Neural cell (in vitro differentiated cells): ENCODE measurements at regions not wholly inside any gene's neighbourhood (a gene's known extent, or its start where the extent isn't known, plus 50 kb on each side); places are given as distances from the start of the nearest gene placed in this dataset.

ENCODE experiments used
- H2AFZ ChIP-seq: fragments of 200-600, 300-800 bp; sonication (generic), shearing (Covaris generic); 2 replicates; pipeline ENCODE4 v1.6.0; 2014; ENCODE audit warnings: low read depth, mild to moderate bottlenecking, antibody characterized with exemption, low read length, moderate library complexity
- H3F3A ChIP-seq: fragments of 200-600 bp; shearing (Covaris generic); 2 replicates; pipeline ENCODE4 v1.6.1; 2016; ENCODE audit warnings: mild to moderate bottlenecking, moderate library complexity, mixed read lengths, antibody characterized with exemption, low read length; ENCODE audit not compliant: insufficient read depth, poor library complexity, severe bottlenecking
- H3K27ac ChIP-seq: fragments of 200-600, 300-800 bp; sonication (generic), shearing (Covaris generic); 2 replicates; pipeline ENCODE4 v1.5.1; 2014; ENCODE audit warnings: mild to moderate bottlenecking, low read length, moderate library complexity
- H3K27me3 ChIP-seq: fragments of 300-800, 200-600 bp; sonication (generic), shearing (Covaris generic); 2 replicates; pipeline ENCODE4 v1.6.0; 2014; ENCODE audit warnings: mild to moderate bottlenecking, low read depth, low read length, moderate library complexity; ENCODE audit not compliant: insufficient read depth
- H3K36me3 ChIP-seq: fragments of 300-800, 200-600 bp; sonication (generic), shearing (Covaris generic); 2 replicates; pipeline ENCODE4 v1.5.1; 2014; ENCODE audit warnings: mild to moderate bottlenecking, antibody characterized with exemption, low read length, moderate library complexity; ENCODE audit not compliant: insufficient read depth
- H3K4me2 ChIP-seq: fragments of 300-800, 200-600 bp; sonication (generic), shearing (Covaris generic); 2 replicates; pipeline ENCODE4 v1.6.0; 2014; ENCODE audit warnings: mild to moderate bottlenecking, low read length
- H3K4me3 ChIP-seq: fragments of 300-800, 200-600 bp; sonication (generic), shearing (Covaris generic); 2 replicates; pipeline ENCODE4 v1.5.1; 2014; ENCODE audit warnings: mild to moderate bottlenecking, low read length, moderate library complexity
- H3K79me2 ChIP-seq: fragments of 200-600 bp; shearing (Covaris generic); replicated peaks from 2 replicates; pipeline ENCODE4 v1.6.0; 2014; ENCODE audit warnings: mild to moderate bottlenecking, low read length, moderate library complexity; ENCODE audit not compliant: insufficient read depth
- H3K9ac ChIP-seq: fragments of 300-800, 200-600 bp; sonication (generic), shearing (Covaris generic); 2 replicates; pipeline ENCODE4 v1.6.1; 2016; ENCODE audit warnings: mild to moderate bottlenecking, low read length, mixed read lengths
- H3K9me2 ChIP-seq: fragments of 200-600 bp; shearing (Covaris generic); 2 replicates; pipeline ENCODE4 v1.6.1; 2016; ENCODE audit warnings: mild to moderate bottlenecking, low read length, mixed read lengths; ENCODE audit not compliant: insufficient read depth
- H3K9me3 ChIP-seq: fragments of 200-600, 300-800 bp; sonication (generic), shearing (Covaris generic); 2 replicates; pipeline ENCODE4 v1.6.1; 2016; ENCODE audit warnings: mild to moderate bottlenecking, mixed run types, low read length, moderate library complexity, mixed read lengths
- H4K20me1 ChIP-seq: fragments of 200-600 bp; shearing (Covaris generic); 2 replicates; pipeline ENCODE4 v1.6.1; 2016; ENCODE audit warnings: mild to moderate bottlenecking, mixed run types; ENCODE audit not compliant: insufficient read depth
- EP300 ChIP-seq: fragments of 450-650 bp; conservative IDR thresholded peaks from 2 replicates; pipeline ENCODE4 v1.6.1; 2014; ENCODE audit warnings: antibody characterized with exemption, mild to moderate bottlenecking, moderate library complexity; ENCODE audit not compliant: poor library complexity, severe bottlenecking
- EZH2 ChIP-seq: fragments of 200-600, 300-800 bp; shearing (Covaris generic), sonication (generic); IDR thresholded peaks from 2 replicates; pipeline ENCODE4 v1.6.1; 2014; ENCODE audit warnings: antibody characterized with exemption, low read length, borderline replicate concordance, mild to moderate bottlenecking; ENCODE audit not compliant: insufficient read depth, poor library complexity, severe bottlenecking
- MXI1 ChIP-seq: fragments of 450-650 bp; conservative IDR thresholded peaks from 2 replicates; pipeline ENCODE4 v1.6.1; 2014; ENCODE audit warnings: antibody characterized with exemption, mild to moderate bottlenecking; ENCODE audit not compliant: poor library complexity, severe bottlenecking
- POLR2AphosphoS5 ChIP-seq: IDR thresholded peaks from 2 replicates; pipeline ENCODE4 v1.6.1; 2012
- RAD21 ChIP-seq: fragments of 450-650 bp; conservative IDR thresholded peaks from 2 replicates; pipeline ENCODE4 v1.6.1; 2014; ENCODE audit warnings: antibody characterized with exemption, mild to moderate bottlenecking, moderate library complexity
- SMC3 ChIP-seq: fragments of 450-650 bp; conservative IDR thresholded peaks from 2 replicates; pipeline ENCODE4 v1.6.1; 2014; ENCODE audit warnings: antibody characterized with exemption, mild to moderate bottlenecking, moderate library complexity; ENCODE audit not compliant: poor library complexity
- TAF1 ChIP-seq: IDR thresholded peaks from 2 replicates; pipeline ENCODE4 v1.6.1; 2012; ENCODE audit warnings: low read depth
- TF ChIP-seq, protein P1 (sequence below): fragments of 450-650 bp; IDR thresholded peaks from 2 replicates; pipeline ENCODE4 v1.5.1; 2014; ENCODE audit warnings: antibody characterized with exemption, mild to moderate bottlenecking, moderate library complexity; ENCODE audit not compliant: poor library complexity, severe bottlenecking
- TF ChIP-seq, protein P2 (sequence below): IDR thresholded peaks from 2 replicates; pipeline ENCODE4 v1.6.1; 2012; ENCODE audit warnings: borderline replicate concordance

DNA sequence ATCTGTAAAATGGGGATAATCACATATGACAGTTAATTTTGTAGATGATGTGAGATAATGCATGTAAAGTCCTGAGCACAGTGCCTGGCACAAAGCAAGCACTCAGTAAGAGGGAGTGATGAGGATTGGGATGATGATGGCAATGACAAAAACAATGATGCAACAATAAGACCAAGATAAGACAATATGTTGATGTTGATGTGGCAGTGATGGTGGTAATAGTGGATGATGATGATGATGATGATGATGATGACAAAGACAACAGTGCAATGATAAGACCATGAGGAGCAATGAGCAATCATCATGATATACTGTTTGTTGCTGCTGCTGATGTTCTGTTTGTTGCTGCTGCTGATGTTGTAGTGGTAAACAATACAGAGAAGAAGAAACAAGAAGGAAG, 344.1 kb downstream of the NPIPA8 start:
- no peaks in the 10 kb centered on the region for H3F3A ChIP-seq
- H3K9me2 ChIP-seq, result no peaks in the 10 kb centered on the region
- H3K9me3 ChIP-seq, result no peaks in the 10 kb centered on the region
- no peak overlapping the region for H3K4me2 ChIP-seq
- no peaks in the 10 kb centered on the region for H3K36me3 ChIP-seq
- no peak overlapping the region for H3K4me3 ChIP-seq
- no peak overlapping the region for H3K27ac ChIP-seq
- H2AFZ ChIP-seq, result no peak overlapping the region
- no peaks in the 10 kb centered on the region for H3K27me3 ChIP-seq
- TF ChIP-seq MXI1 (no peak), SMC3 (no peak), POLR2AphosphoS5 (no peak), TAF1 (no peak), EP300 (no peak), RAD21 (no peak), EZH2 (no peak)
- TF ChIP-seq, protein P1, sequence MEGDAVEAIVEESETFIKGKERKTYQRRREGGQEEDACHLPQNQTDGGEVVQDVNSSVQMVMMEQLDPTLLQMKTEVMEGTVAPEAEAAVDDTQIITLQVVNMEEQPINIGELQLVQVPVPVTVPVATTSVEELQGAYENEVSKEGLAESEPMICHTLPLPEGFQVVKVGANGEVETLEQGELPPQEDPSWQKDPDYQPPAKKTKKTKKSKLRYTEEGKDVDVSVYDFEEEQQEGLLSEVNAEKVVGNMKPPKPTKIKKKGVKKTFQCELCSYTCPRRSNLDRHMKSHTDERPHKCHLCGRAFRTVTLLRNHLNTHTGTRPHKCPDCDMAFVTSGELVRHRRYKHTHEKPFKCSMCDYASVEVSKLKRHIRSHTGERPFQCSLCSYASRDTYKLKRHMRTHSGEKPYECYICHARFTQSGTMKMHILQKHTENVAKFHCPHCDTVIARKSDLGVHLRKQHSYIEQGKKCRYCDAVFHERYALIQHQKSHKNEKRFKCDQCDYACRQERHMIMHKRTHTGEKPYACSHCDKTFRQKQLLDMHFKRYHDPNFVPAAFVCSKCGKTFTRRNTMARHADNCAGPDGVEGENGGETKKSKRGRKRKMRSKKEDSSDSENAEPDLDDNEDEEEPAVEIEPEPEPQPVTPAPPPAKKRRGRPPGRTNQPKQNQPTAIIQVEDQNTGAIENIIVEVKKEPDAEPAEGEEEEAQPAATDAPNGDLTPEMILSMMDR, result no peak
- TF ChIP-seq, protein P2, sequence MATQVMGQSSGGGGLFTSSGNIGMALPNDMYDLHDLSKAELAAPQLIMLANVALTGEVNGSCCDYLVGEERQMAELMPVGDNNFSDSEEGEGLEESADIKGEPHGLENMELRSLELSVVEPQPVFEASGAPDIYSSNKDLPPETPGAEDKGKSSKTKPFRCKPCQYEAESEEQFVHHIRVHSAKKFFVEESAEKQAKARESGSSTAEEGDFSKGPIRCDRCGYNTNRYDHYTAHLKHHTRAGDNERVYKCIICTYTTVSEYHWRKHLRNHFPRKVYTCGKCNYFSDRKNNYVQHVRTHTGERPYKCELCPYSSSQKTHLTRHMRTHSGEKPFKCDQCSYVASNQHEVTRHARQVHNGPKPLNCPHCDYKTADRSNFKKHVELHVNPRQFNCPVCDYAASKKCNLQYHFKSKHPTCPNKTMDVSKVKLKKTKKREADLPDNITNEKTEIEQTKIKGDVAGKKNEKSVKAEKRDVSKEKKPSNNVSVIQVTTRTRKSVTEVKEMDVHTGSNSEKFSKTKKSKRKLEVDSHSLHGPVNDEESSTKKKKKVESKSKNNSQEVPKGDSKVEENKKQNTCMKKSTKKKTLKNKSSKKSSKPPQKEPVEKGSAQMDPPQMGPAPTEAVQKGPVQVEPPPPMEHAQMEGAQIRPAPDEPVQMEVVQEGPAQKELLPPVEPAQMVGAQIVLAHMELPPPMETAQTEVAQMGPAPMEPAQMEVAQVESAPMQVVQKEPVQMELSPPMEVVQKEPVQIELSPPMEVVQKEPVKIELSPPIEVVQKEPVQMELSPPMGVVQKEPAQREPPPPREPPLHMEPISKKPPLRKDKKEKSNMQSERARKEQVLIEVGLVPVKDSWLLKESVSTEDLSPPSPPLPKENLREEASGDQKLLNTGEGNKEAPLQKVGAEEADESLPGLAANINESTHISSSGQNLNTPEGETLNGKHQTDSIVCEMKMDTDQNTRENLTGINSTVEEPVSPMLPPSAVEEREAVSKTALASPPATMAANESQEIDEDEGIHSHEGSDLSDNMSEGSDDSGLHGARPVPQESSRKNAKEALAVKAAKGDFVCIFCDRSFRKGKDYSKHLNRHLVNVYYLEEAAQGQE, result no peak
- no peaks in the 10 kb centered on the region for H3K79me2 ChIP-seq
- H4K20me1 ChIP-seq, result no peaks in the 10 kb centered on the region
- H3K9ac ChIP-seq, result no peak overlapping the region

DNA sequence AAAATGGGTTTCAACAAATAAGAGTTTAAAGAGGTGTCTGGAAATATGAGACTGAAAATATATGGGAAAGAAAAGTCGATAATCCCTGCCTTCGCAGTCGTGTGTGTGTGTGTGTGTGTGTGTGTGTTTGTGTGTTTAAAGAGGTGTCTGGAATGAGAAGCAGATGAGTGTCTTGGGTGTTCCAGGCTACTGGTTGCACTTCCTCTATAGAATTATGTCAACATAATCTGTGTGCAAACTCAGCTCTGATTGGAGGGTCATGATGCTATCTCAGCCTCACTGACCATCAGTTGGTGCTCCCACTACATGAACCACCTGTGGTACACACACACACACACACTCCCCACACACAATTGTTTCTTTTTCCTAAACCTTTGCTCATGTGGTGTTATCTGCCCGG, 347.3 kb downstream of the NPIPA8 start:
- Histone ChIP-seq H2AFZ (no peak overlapping the region), H3K9ac (no peak overlapping the region), H3K27ac (no peak overlapping the region), H4K20me1 (no peaks in the 10 kb centered on the region), H3K27me3 (no peaks in the 10 kb centered on the region), H3K4me2 (no peak overlapping the region), H3K9me2 (no peaks in the 10 kb centered on the region), H3K36me3 (no peaks in the 10 kb centered on the region), H3F3A (no peaks in the 10 kb centered on the region), H3K9me3 (no peaks in the 10 kb centered on the region), H3K79me2 (no peaks in the 10 kb centered on the region), H3K4me3 (no peak overlapping the region)
- no peak for TF ChIP-seq TAF1
- TF ChIP-seq RAD21, result no peak
- no peak for TF ChIP-seq MXI1
- no peak for TF ChIP-seq EP300
- TF ChIP-seq, protein P1, result no peak
- TF ChIP-seq SMC3, result no peak
- TF ChIP-seq, protein P2, result no peak
- no peak for TF ChIP-seq EZH2
- no peak for TF ChIP-seq POLR2AphosphoS5
